ENCODE measurements at regions not wholly inside any gene's neighbourhood (a gene's known extent, or its start where the extent isn't known, plus 50 kb on each side); places are given as distances from the start of the nearest gene placed in this dataset.

- no peak for ATAC-seq
- no peaks in the 10 kb centered on the region for H3K36me3 Mint-ChIP-seq (ENCODE audit: insufficient read depth)
- H3K4me1 Mint-ChIP-seq (ENCODE audit: low read depth) = no peaks in the 10 kb centered on the region
- no peak overlapping the region for H3K4me3 Mint-ChIP-seq
- peaks cover under 1% of the 10 kb centered on the region for H3K9me3 Mint-ChIP-seq
- no peak for DNase-seq
- H3K27me3 Mint-ChIP-seq (ENCODE audit: low read depth) = no peaks in the 10 kb centered on the region
Observed at GRCh38 chr4:187274153-187274552, 550.5 kb upstream of the FAT1 start.

GRCh38 chr4:187276736-187277408, 553.2 kb upstream of the FAT1 start:
- Mint-ChIP-seq H3K9me3 (peaks cover 9% of the 10 kb centered on the region), H3K36me3 (ENCODE audit: insufficient read depth) (no peaks in the 10 kb centered on the region), H3K4me1 (ENCODE audit: low read depth) (no peaks in the 10 kb centered on the region)

GRCh38 chr4:187283201-187283955, 559.7 kb upstream of the FAT1 start:
- Mint-ChIP-seq H3K4me3 (no peak overlapping the region), H3K4me1 (ENCODE audit: low read depth) (no peaks in the 10 kb centered on the region), H3K9me3 (peaks cover 9% of the 10 kb centered on the region), H3K27me3 (ENCODE audit: low read depth) (no peaks in the 10 kb centered on the region), H3K36me3 (ENCODE audit: insufficient read depth) (no peaks in the 10 kb centered on the region)
- ATAC-seq = no peak
- DNase-seq = no peak

More at GRCh38 chr4:187276736-187277408, 553.2 kb upstream of the FAT1 start:
- no peaks in the 10 kb centered on the region for H3K27me3 Mint-ChIP-seq (ENCODE audit: low read depth)
- DNase-seq (no peak), ATAC-seq (no peak)
- no peak overlapping the region for H3K4me3 Mint-ChIP-seq

- H3K36me3 Mint-ChIP-seq (ENCODE audit: insufficient read depth) = no peaks in the 10 kb centered on the region
- H3K4me3 Mint-ChIP-seq = no peak overlapping the region
- DNase-seq (no peak), ATAC-seq (no peak)
- H3K4me1 Mint-ChIP-seq (ENCODE audit: low read depth) = no peaks in the 10 kb centered on the region
- no peaks in the 10 kb centered on the region for H3K27me3 Mint-ChIP-seq (ENCODE audit: low read depth)
- peaks cover 3% of the 10 kb centered on the region for H3K9me3 Mint-ChIP-seq
Observed at GRCh38 chr4:187286525-187286924, 562.9 kb upstream of the FAT1 start.

GRCh38 chr4:187289371-187289770, 565.7 kb upstream of the FAT1 start:
- Mint-ChIP-seq H3K4me1 (ENCODE audit: low read depth) (no peaks in the 10 kb centered on the region), H3K4me3 (no peak overlapping the region), H3K27me3 (ENCODE audit: low read depth) (no peaks in the 10 kb centered on the region), H3K36me3 (ENCODE audit: insufficient read depth) (no peaks in the 10 kb centered on the region), H3K9me3 (peaks cover 3% of the 10 kb centered on the region)
- ATAC-seq = no peak
- no peak for DNase-seq

GRCh38 chr4:187294861-187295260, 571.2 kb upstream of the FAT1 start:
- H3K9me3 Mint-ChIP-seq = peaks cover 27% of the 10 kb centered on the region
- no peak for ATAC-seq

DNA sequence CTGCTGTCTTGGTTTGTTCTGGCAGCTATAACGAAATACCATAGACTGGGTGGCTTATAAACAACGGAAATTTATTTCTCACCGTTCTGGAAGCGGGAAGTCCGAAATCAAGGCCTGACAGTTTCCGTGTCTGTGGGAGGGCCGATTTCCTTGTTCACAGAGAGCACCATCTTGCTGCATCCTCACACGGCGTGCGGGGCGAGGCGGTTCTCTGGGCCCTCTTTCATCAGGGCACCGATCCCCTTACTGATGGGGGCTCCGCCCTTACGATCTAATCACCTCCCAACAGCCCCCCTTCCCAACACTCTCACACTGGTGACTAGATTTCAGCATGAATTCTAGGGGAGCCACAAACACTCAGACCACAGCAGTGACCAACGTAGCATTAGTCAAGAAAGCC, 578.3 kb upstream of the FAT1 start:
- DNase-seq (no peak), ATAC-seq (no peak)
- H3K27me3 Mint-ChIP-seq (ENCODE audit: low read depth) = no peaks in the 10 kb centered on the region

More at GRCh38 chr4:187294861-187295260, 571.2 kb upstream of the FAT1 start:
- H3K27me3 Mint-ChIP-seq (ENCODE audit: low read depth) = no peaks in the 10 kb centered on the region
- no peaks in the 10 kb centered on the region for H3K4me1 Mint-ChIP-seq (ENCODE audit: low read depth)
- no peaks in the 10 kb centered on the region for H3K36me3 Mint-ChIP-seq (ENCODE audit: insufficient read depth)
- no peak for DNase-seq
- H3K4me3 Mint-ChIP-seq = no peak overlapping the region

GRCh38 chr4:187302457-187303150, 578.9 kb upstream of the FAT1 start:
- Mint-ChIP-seq H3K36me3 (ENCODE audit: insufficient read depth) (no peaks in the 10 kb centered on the region), H3K4me3 (no peak overlapping the region), H3K27me3 (ENCODE audit: low read depth) (no peaks in the 10 kb centered on the region), H3K4me1 (ENCODE audit: low read depth) (no peaks in the 10 kb centered on the region), H3K9me3 (peaks cover 19% of the 10 kb centered on the region)
- ATAC-seq (no peak), DNase-seq (no peak)

More for the DNA sequence above, 578.3 kb upstream of the FAT1 start:
- Mint-ChIP-seq H3K9me3 (peaks cover 24% of the 10 kb centered on the region), H3K36me3 (ENCODE audit: insufficient read depth) (no peaks in the 10 kb centered on the region), H3K4me3 (no peak overlapping the region), H3K4me1 (ENCODE audit: low read depth) (no peaks in the 10 kb centered on the region)

- ATAC-seq = no peak
Observed at GRCh38 chr4:187304133-187304532, 580.5 kb upstream of the FAT1 start.

DNA sequence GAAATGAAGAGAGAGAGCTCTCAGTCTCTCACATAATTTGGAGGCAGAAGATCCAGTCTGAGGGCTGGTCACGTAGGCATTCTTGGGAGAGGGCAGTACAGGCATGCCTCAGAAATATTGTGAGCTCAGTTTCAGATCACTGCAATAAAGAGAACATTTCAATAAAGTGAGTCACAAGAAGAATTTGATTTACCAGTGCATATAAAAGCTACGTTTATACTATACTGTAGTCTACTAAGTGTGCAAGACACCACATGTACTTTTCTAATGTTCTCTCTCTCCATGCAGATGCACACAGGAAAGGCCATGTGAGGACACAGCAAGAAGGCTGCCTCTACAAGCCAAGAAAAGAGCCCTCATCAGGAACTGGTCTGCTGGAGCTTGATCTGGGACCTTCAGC, 583.5 kb upstream of the FAT1 start:
- H3K36me3 Mint-ChIP-seq (ENCODE audit: insufficient read depth) = no peaks in the 10 kb centered on the region
- no peak for ATAC-seq
- no peak overlapping the region for H3K4me3 Mint-ChIP-seq
- peaks cover 4% of the 10 kb centered on the region for H3K9me3 Mint-ChIP-seq
- H3K27me3 Mint-ChIP-seq (ENCODE audit: low read depth) = no peaks in the 10 kb centered on the region
- no peaks in the 10 kb centered on the region for H3K4me1 Mint-ChIP-seq (ENCODE audit: low read depth)
- no peak for DNase-seq

More at GRCh38 chr4:187304133-187304532, 580.5 kb upstream of the FAT1 start:
- peaks cover 9% of the 10 kb centered on the region for H3K9me3 Mint-ChIP-seq
- H3K4me1 Mint-ChIP-seq (ENCODE audit: low read depth) = no peaks in the 10 kb centered on the region
- no peaks in the 10 kb centered on the region for H3K27me3 Mint-ChIP-seq (ENCODE audit: low read depth)
- H3K36me3 Mint-ChIP-seq (ENCODE audit: insufficient read depth) = no peaks in the 10 kb centered on the region
- H3K4me3 Mint-ChIP-seq = no peak overlapping the region
- no peak for DNase-seq

DNA sequence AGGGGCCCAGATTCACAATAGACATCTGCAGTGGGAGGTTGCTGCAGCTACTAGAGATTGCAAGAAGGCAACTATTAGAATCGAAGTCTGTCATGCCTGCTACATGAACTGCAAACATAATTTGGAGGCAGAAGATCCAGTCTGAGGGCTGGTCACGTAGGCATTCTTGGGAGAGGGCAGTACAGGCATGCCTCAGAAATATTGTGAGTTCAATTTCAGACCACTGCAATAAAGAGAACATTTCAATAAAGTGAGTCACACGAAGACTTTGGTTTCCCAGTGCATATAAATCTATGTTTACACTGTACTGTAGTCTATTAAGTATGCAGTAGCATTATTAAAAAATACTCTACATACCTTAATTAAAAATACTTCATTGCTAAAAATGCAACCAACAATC, 585.8 kb upstream of the FAT1 start:
- ATAC-seq (no peak), DNase-seq (no peak)
- H3K9me3 Mint-ChIP-seq = no peaks in the 10 kb centered on the region
- H3K36me3 Mint-ChIP-seq (ENCODE audit: insufficient read depth) = no peaks in the 10 kb centered on the region
- no peak overlapping the region for H3K4me3 Mint-ChIP-seq
- H3K4me1 Mint-ChIP-seq (ENCODE audit: low read depth) = no peaks in the 10 kb centered on the region
- H3K27me3 Mint-ChIP-seq (ENCODE audit: low read depth) = no peaks in the 10 kb centered on the region

GRCh38 chr4:187312299-187312698, 588.6 kb upstream of the FAT1 start:
- Mint-ChIP-seq H3K4me1 (ENCODE audit: low read depth) (no peaks in the 10 kb centered on the region), H3K4me3 (no peak overlapping the region), H3K9me3 (peaks cover 9% of the 10 kb centered on the region), H3K27me3 (ENCODE audit: low read depth) (no peaks in the 10 kb centered on the region), H3K36me3 (ENCODE audit: insufficient read depth) (no peaks in the 10 kb centered on the region)
- no peak for DNase-seq
- ATAC-seq = no peak

DNA sequence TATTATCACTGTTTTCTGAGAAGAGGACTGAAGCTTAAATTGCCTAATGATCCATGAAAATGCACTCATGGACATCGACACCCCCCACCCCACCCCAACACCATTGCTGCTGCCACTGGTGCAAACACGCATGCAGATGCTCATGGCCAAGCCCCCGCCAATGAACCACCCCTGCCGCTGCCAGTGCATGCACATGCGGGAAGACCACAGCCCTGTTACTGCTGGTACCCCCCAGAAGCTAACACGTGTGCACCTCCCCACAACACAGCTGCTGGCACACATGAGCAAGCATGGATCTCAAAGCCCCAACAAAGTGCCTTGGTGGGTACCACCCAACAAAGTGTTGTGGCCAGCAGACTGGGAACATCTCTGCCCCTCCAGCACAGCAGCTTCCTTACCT, 594.1 kb upstream of the FAT1 start:
- no peak for ATAC-seq
- Mint-ChIP-seq H3K4me3 (no peak overlapping the region), H3K4me1 (ENCODE audit: low read depth) (no peaks in the 10 kb centered on the region), H3K27me3 (ENCODE audit: low read depth) (no peaks in the 10 kb centered on the region), H3K36me3 (ENCODE audit: insufficient read depth) (no peaks in the 10 kb centered on the region), H3K9me3 (peaks cover 16% of the 10 kb centered on the region)
- DNase-seq = no peak

DNA sequence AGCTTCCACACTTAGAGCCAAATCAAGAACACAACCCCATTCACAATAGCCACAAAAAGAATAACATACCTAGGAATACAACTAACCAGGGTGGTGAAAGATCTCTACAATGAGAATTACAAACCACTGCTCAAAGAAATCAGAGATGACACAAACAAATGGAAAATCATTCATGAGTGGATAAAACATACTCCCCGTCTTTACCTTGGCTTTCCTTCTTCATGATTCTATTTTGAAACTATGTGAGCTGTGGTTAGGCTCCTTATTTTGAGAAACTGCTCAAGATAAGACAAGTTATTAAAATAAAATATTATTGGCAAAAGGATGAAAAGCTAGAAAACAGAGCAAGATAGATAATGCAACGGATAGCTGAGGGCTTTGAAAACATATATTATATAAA, 598.1 kb upstream of the FAT1 start:
- Mint-ChIP-seq H3K36me3 (ENCODE audit: insufficient read depth) (no peaks in the 10 kb centered on the region), H3K4me3 (no peak overlapping the region), H3K9me3 (peaks cover 16% of the 10 kb centered on the region), H3K27me3 (ENCODE audit: low read depth) (no peaks in the 10 kb centered on the region), H3K4me1 (ENCODE audit: low read depth) (no peaks in the 10 kb centered on the region)
- DNase-seq (no peak), ATAC-seq (no peak)

DNA sequence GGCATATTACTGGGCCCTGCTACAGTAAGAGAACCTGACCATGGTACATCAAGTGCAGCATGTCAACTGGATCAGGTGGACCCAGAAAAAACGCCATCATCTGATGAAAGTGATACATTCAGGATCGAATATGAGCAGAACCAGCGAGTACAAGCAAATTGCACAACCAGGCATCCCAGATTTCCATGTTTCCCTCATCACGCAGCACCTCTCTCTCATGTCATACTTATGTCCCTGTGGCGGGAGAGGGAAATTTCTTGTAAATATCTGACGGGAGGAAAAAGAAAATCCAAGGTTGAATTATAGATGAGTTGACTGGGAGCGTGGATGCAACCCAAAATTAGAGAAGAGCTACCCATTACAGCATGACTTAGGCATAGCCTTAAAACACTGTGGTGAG, 608.5 kb upstream of the FAT1 start:
- no peak for DNase-seq
- H3K27me3 Mint-ChIP-seq (ENCODE audit: low read depth) = no peaks in the 10 kb centered on the region
- H3K36me3 Mint-ChIP-seq (ENCODE audit: insufficient read depth) = no peaks in the 10 kb centered on the region
- no peak overlapping the region for H3K4me3 Mint-ChIP-seq
- ATAC-seq = no peak
- H3K9me3 Mint-ChIP-seq = peaks cover 14% of the 10 kb centered on the region
- H3K4me1 Mint-ChIP-seq (ENCODE audit: low read depth) = no peaks in the 10 kb centered on the region
